SK-N-SH (cell line): ENCODE measurements at regions not wholly inside any gene's neighbourhood (a gene's known extent, or its start where the extent isn't known, plus 50 kb on each side); places are given as distances from the start of the nearest gene placed in this dataset.

ENCODE experiments used
- CTCF ChIA-PET: fragments of 300-600, 350-600 bp; formaldehyde crosslinking; extraction: SDS; loops from one replicate; lab custom pipeline; 2021; lab: Yijun Ruan, JAX
- POLR2A ChIA-PET: fragments of 350-600 bp; sonication (Branson Sonifier 250); formaldehyde crosslinking; extraction: SDS; loops from one replicate; lab custom pipeline; 2020; ENCODE audit warnings: antibody characterized with exemption, inconsistent platforms; lab: Yijun Ruan, JAX
- DNase-seq: peaks from one replicate; pipeline ENCODE4 v3.0.0; 2012
- H2AFZ ChIP-seq: fragments of 200-600 bp; sonication (generic); 2 replicates; pipeline ENCODE4 v1.8.1; 2016; ENCODE audit warnings: antibody characterized with exemption, mild to moderate bottlenecking, low read depth
- H3F3A ChIP-seq: fragments of 200-600 bp; sonication (generic); replicated peaks from 2 replicates; pipeline ENCODE3; 2016; ENCODE audit warnings: antibody characterized with exemption, mild to moderate bottlenecking; ENCODE audit not compliant: insufficient read depth
- H3K27ac ChIP-seq, 2 experiments: fragments of 200-500 bp in 1 of 2; fragments of 200-600 bp in 1 of 2; sonication (Bioruptor generic) in 1 of 2; sonication (generic), shearing (Covaris generic) in 1 of 2; 2 replicates each; pipeline versions ENCODE4 v1.5.1 to v1.6.1; 2014 to 2016; ENCODE audit warnings: low read depth in 2 of 2, inconsistent platforms in 1 of 2, low read length in 1 of 2, mild to moderate bottlenecking in 1 of 2, mixed read lengths in 1 of 2
- H3K27me3 ChIP-seq: fragments of 200-600 bp; sonication (generic), shearing (Covaris generic); 2 replicates; pipeline ENCODE4 v1.6.1; 2016; ENCODE audit warnings: mixed run types; ENCODE audit not compliant: insufficient read depth
- H3K36me3 ChIP-seq, 2 experiments: fragments of 200-500 bp in 1 of 2; fragments of 200-600 bp in 1 of 2; sonication (Bioruptor generic) in 1 of 2; sonication (generic) in 1 of 2; replicated peaks in 1 of 2; 2 replicates each; pipeline versions ENCODE3 to v1.5.1; 2014 to 2016; ENCODE audit warnings: low read length in 1 of 2, mild to moderate bottlenecking in 1 of 2; ENCODE audit not compliant: insufficient read depth in 2 of 2, control insufficient read depth in 1 of 2
- H3K4me1 ChIP-seq, 2 experiments: fragments of 200-500 bp in 1 of 2; fragments of 200-600 bp in 1 of 2; sonication (Bioruptor generic) in 1 of 2; sonication (generic), shearing (Covaris generic) in 1 of 2; 2 replicates each; pipeline versions ENCODE4 v1.5.1 to v1.6.1; 2014 to 2016; ENCODE audit warnings: low read depth in 1 of 2, low read length in 1 of 2, mixed run types in 1 of 2; ENCODE audit not compliant: insufficient read depth in 2 of 2, control insufficient read depth in 1 of 2
- H3K4me2 ChIP-seq: fragments of 200-600 bp; sonication (generic), shearing (Covaris generic); 2 replicates; pipeline ENCODE4 v1.6.1; 2017; ENCODE audit warnings: mixed run types
- H3K4me3 ChIP-seq, 2 experiments: fragments of 200-500 bp in 1 of 2; fragments of 200-600 bp in 1 of 2; sonication (Bioruptor generic) in 1 of 2; sonication (generic), shearing (Covaris generic) in 1 of 2; 2 replicates each; pipeline versions ENCODE4 v1.5.1 to v1.8.1; 2014 to 2016; ENCODE audit warnings: low read depth in 2 of 2, inconsistent platforms in 1 of 2, low read length in 1 of 2, mild to moderate bottlenecking in 1 of 2, mixed read lengths in 1 of 2, moderate library complexity in 1 of 2
- H3K79me2 ChIP-seq: fragments of 200-600 bp; sonication (generic); 2 replicates; pipeline ENCODE4 v1.8.1; 2017; ENCODE audit warnings: mild to moderate bottlenecking; ENCODE audit not compliant: insufficient read depth
- H3K9ac ChIP-seq: fragments of 200-600 bp; sonication (generic); 2 replicates; pipeline ENCODE4 v1.6.1; 2017; ENCODE audit warnings: mixed run types
- H3K9me2 ChIP-seq: fragments of 200-600 bp; sonication (generic); 2 replicates; pipeline ENCODE4 v1.6.1; 2017; ENCODE audit warnings: mixed run types
- H3K9me3 ChIP-seq: fragments of 200-600 bp; sonication (generic); 2 replicates; pipeline ENCODE4 v1.6.1; 2017; ENCODE audit warnings: mixed run types, mild to moderate bottlenecking, moderate library complexity
- H4K20me1 ChIP-seq: fragments of 200-600 bp; sonication (generic); 2 replicates; pipeline ENCODE4 v1.6.1; 2017; ENCODE audit warnings: mild to moderate bottlenecking, mixed run types; ENCODE audit not compliant: insufficient read depth
- CTCF ChIP-seq: fragments of 200-600 bp; sonication (generic); IDR thresholded peaks from 2 replicates; pipeline ENCODE4 v1.6.1; 2017; ENCODE audit warnings: antibody characterized with exemption, mild to moderate bottlenecking, moderate library complexity
- EP300 ChIP-seq, 2 experiments: IDR thresholded peaks; 2 replicates each; pipeline versions ENCODE4 v1.4.0 to v1.6.1; 2012; ENCODE audit warnings: borderline replicate concordance in 1 of 2, low read depth in 1 of 2, low read length in 1 of 2
- EZH2phosphoT487 ChIP-seq: fragments of 200-600 bp; sonication (generic); IDR thresholded peaks from 2 replicates; pipeline ENCODE4 v1.6.1; 2017; ENCODE audit warnings: low read depth, mixed run types, mild to moderate bottlenecking, antibody characterized with exemption, moderate library complexity, borderline replicate concordance
- FOSL2 ChIP-seq: IDR thresholded peaks from 2 replicates; pipeline ENCODE4 v1.4.0; 2012; ENCODE audit warnings: low read depth, mild to moderate bottlenecking, moderate library complexity, borderline replicate concordance
- FOXJ3 ChIP-seq: sonication (generic); formaldehyde crosslinking; IDR thresholded peaks from 2 replicates; pipeline ENCODE4 v1.5.1; 2020; ENCODE audit warnings: mild to moderate bottlenecking, missing genetic modification reagents
- IRF3 ChIP-seq: fragments of 150-350 bp; IDR thresholded peaks from 2 replicates; pipeline ENCODE4 v1.6.1; 2016; ENCODE audit warnings: mild to moderate bottlenecking, low read depth, low read length
- JUND ChIP-seq: IDR thresholded peaks from 2 replicates; pipeline ENCODE4 v1.4.0; 2012
- REST ChIP-seq: IDR thresholded peaks from 2 replicates; pipeline ENCODE4 v1.6.1; 2012; ENCODE audit warnings: mild to moderate bottlenecking, low read depth, low read length, moderate library complexity
- TCF12 ChIP-seq: IDR thresholded peaks from 2 replicates; pipeline ENCODE4 v1.4.0; 2012
- USF1 ChIP-seq: IDR thresholded peaks from 2 replicates; pipeline ENCODE4 v1.4.0; 2012; ENCODE audit warnings: low read depth, borderline replicate concordance
- USF2 ChIP-seq: fragments of 150-350 bp; IDR thresholded peaks from 2 replicates; pipeline ENCODE4 v1.6.1; 2017; ENCODE audit warnings: antibody characterized with exemption, low read length, low read depth, borderline replicate concordance
- WGBS: methylation state at CpG from one replicate; pipeline ENCODE4 v1.1.6; 2017; ENCODE audit warnings: low lambda C conversion rate; 5-methylcytosine and 5-hydroxymethylcytosine counted together

GRCh38 chr2:62424899-62425298 lies 81.1 kb downstream of the TMEM17 start:
- 52% methylated on average over 5 of the region's 6 CpGs for whole genome bisulfite sequencing
- H3K4me1 ChIP-seq, result no peaks in the 10 kb centered on the region
- H3K36me3 ChIP-seq, result no peaks in the 10 kb centered on the region
- H3K27me3 ChIP-seq, result no peaks in the 10 kb centered on the region
- no peaks in the 10 kb centered on the region for H3K9me2 ChIP-seq
- no peaks in the 10 kb centered on the region for H3K79me2 ChIP-seq
- H3K27ac ChIP-seq, result no peak overlapping the region
- DNase-seq, result no peak
- H3F3A ChIP-seq, result no peaks in the 10 kb centered on the region
- TF ChIP-seq IRF3, result no peak
- no peak for TF ChIP-seq JUND
- TF ChIP-seq TCF12, result no peak
- no peak for TF ChIP-seq REST
- no peak for TF ChIP-seq EP300 (IDR thresholded peaks at IDR 0.05; ENCODE audit: borderline replicate concordance in 1 of 2, low read depth in 1 of 2, low read length in 1 of 2)
- no peak for TF ChIP-seq USF2
- TF ChIP-seq FOXJ3 (CRISPR knock-in tag), result no peak
- TF ChIP-seq FOSL2, result no peak
- no peak for TF ChIP-seq USF1
- no peak for TF ChIP-seq EZH2phosphoT487
- no peak for TF ChIP-seq CTCF
- H3K4me3 ChIP-seq, result no peak overlapping the region
- H3K9ac ChIP-seq, result no peak overlapping the region
- H4K20me1 ChIP-seq, result no peaks in the 10 kb centered on the region
- H3K4me2 ChIP-seq, result no peak overlapping the region
- H3K9me3 ChIP-seq, result peaks cover 7% of the 10 kb centered on the region
- POLR2A ChIA-PET, result no interaction called here
- H2AFZ ChIP-seq, result no peak overlapping the region
- CTCF ChIA-PET, result no interaction called here
